IMR-90 (cell line): ENCODE measurements at regions not wholly inside any gene's neighbourhood (a gene's known extent, or its start where the extent isn't known, plus 50 kb on each side); places are given as distances from the start of the nearest gene placed in this dataset.

Experiments
- CTCF ChIP-seq: conservative IDR thresholded peaks from 2 replicates; pipeline ENCODE4 v1.5.1; 2012; ENCODE audit warnings: mild to moderate bottlenecking, low read depth, low read length, improper control_type of control experiment
- MAFK ChIP-seq: IDR thresholded peaks from 2 replicates; pipeline ENCODE4 v1.6.1; 2012; ENCODE audit warnings: low read depth, low read length, improper control_type of control experiment
- MXI1 ChIP-seq: IDR thresholded peaks from 2 replicates; pipeline ENCODE4 v1.6.1; 2012; ENCODE audit warnings: low read depth, mild to moderate bottlenecking, low read length, moderate library complexity, borderline replicate concordance
- POLR2A ChIP-seq: IDR thresholded peaks from 2 replicates; pipeline ENCODE4 v1.6.1; 2012; ENCODE audit warnings: mild to moderate bottlenecking, low read depth, low read length
- RAD21 ChIP-seq: IDR thresholded peaks from 2 replicates; pipeline ENCODE4 v1.6.1; 2012; ENCODE audit warnings: low read length, improper control_type of control experiment
- RFX5 ChIP-seq: IDR thresholded peaks from 2 replicates; pipeline ENCODE4 v1.8.0; 2012; ENCODE audit warnings: low read depth, mild to moderate bottlenecking, low read length, moderate library complexity
- TF ChIP-seq, protein P1 (sequence below): fragments of 150-350 bp; IDR thresholded peaks from 2 replicates; pipeline ENCODE4 v1.6.1; 2017; ENCODE audit warnings: mild to moderate bottlenecking, antibody characterized with exemption, low read length, low read depth

- TF ChIP-seq CTCF (no peak), MXI1 (no peak), POLR2A (no peak), RFX5 (no peak), MAFK (no peak), RAD21 (no peak)
- TF ChIP-seq, protein P1, sequence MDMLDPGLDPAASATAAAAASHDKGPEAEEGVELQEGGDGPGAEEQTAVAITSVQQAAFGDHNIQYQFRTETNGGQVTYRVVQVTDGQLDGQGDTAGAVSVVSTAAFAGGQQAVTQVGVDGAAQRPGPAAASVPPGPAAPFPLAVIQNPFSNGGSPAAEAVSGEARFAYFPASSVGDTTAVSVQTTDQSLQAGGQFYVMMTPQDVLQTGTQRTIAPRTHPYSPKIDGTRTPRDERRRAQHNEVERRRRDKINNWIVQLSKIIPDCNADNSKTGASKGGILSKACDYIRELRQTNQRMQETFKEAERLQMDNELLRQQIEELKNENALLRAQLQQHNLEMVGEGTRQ, result no peak
These were observed 145.5 kb downstream of the ADCYAP1 start for GRCh38 chr18:1050012-1050657.
